ENCODE measurements at regions not wholly inside any gene's neighbourhood (a gene's known extent, or its start where the extent isn't known, plus 50 kb on each side); places are given as distances from the start of the nearest gene placed in this dataset.

- no peak overlapping the region for H3K4me3 ChIP-seq (ENCODE audit: severe bottlenecking)
- ATAC-seq (ENCODE audit: low read depth) (no peak), DNase-seq (ENCODE audit: low spot score) (no peak)
- H3K36me3 ChIP-seq (ENCODE audit: low read depth) = no peaks in the 10 kb centered on the region
- no peak overlapping the region for H3K27ac ChIP-seq (ENCODE audit: poor library complexity, severe bottlenecking)
- H3K27me3 ChIP-seq (ENCODE audit: insufficient read depth, poor library complexity, severe bottlenecking) = no peaks in the 10 kb centered on the region
- TF ChIP-seq, protein P1, sequence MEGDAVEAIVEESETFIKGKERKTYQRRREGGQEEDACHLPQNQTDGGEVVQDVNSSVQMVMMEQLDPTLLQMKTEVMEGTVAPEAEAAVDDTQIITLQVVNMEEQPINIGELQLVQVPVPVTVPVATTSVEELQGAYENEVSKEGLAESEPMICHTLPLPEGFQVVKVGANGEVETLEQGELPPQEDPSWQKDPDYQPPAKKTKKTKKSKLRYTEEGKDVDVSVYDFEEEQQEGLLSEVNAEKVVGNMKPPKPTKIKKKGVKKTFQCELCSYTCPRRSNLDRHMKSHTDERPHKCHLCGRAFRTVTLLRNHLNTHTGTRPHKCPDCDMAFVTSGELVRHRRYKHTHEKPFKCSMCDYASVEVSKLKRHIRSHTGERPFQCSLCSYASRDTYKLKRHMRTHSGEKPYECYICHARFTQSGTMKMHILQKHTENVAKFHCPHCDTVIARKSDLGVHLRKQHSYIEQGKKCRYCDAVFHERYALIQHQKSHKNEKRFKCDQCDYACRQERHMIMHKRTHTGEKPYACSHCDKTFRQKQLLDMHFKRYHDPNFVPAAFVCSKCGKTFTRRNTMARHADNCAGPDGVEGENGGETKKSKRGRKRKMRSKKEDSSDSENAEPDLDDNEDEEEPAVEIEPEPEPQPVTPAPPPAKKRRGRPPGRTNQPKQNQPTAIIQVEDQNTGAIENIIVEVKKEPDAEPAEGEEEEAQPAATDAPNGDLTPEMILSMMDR (IDR thresholded peaks at IDR 0.05; ENCODE audit: poor library complexity, severe bottlenecking) = no peak
- no peaks in the 10 kb centered on the region for H3K9me3 ChIP-seq (ENCODE audit: severe bottlenecking)
- H3K4me1 ChIP-seq (ENCODE audit: insufficient read depth, poor library complexity, severe bottlenecking) = peaks cover 4% of the 10 kb centered on the region
Measured at GRCh38 chr3:72462595-72463011, 385.6 kb downstream of the SHQ1 start.

DNA sequence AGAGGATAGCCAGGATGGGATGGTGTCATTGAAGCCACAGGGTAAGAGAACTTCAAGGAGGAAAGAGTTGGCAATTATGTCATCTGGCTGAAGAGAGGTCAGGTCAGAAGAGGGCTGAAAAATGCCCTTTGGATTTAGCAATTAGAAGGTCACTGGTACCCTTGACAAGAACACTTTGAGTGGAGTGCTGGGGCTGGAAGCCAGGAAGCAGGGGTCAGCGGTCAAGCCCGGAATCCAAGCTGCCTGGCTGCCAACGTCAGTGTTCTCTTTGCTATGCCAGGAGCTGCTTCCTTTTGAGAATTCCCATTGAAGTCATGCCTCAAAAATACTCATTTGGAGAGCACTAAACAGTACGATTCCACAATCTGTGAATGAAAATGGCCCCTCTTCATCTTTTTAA, 386.5 kb downstream of the SHQ1 start:
- Histone ChIP-seq H3K9me3 (ENCODE audit: severe bottlenecking) (no peaks in the 10 kb centered on the region), H3K4me1 (ENCODE audit: insufficient read depth, poor library complexity, severe bottlenecking) (peaks cover 4% of the 10 kb centered on the region), H3K4me3 (ENCODE audit: severe bottlenecking) (no peak overlapping the region), H3K36me3 (ENCODE audit: low read depth) (no peaks in the 10 kb centered on the region), H3K27ac (ENCODE audit: poor library complexity, severe bottlenecking) (no peak overlapping the region), H3K27me3 (ENCODE audit: insufficient read depth, poor library complexity, severe bottlenecking) (no peaks in the 10 kb centered on the region)
- DNase-seq (ENCODE audit: low spot score) = no peak
- TF ChIP-seq, protein P1 (IDR thresholded peaks at IDR 0.05; ENCODE audit: poor library complexity, severe bottlenecking) = no peak
- no peak for ATAC-seq (ENCODE audit: low read depth)

- Histone ChIP-seq H3K27ac (ENCODE audit: poor library complexity, severe bottlenecking) (no peak overlapping the region), H3K4me1 (ENCODE audit: insufficient read depth, poor library complexity, severe bottlenecking) (peaks cover 4% of the 10 kb centered on the region), H3K27me3 (ENCODE audit: insufficient read depth, poor library complexity, severe bottlenecking) (no peaks in the 10 kb centered on the region), H3K36me3 (ENCODE audit: low read depth) (no peaks in the 10 kb centered on the region), H3K9me3 (ENCODE audit: severe bottlenecking) (no peaks in the 10 kb centered on the region), H3K4me3 (ENCODE audit: severe bottlenecking) (no peak overlapping the region)
- TF ChIP-seq, protein P1 (IDR thresholded peaks at IDR 0.05; ENCODE audit: poor library complexity, severe bottlenecking) = no peak
- ATAC-seq (ENCODE audit: low read depth) (no peak), DNase-seq (ENCODE audit: low spot score) (no peak)
Measured at GRCh38 chr3:72460205-72461174, 387.8 kb downstream of the SHQ1 start.

DNA sequence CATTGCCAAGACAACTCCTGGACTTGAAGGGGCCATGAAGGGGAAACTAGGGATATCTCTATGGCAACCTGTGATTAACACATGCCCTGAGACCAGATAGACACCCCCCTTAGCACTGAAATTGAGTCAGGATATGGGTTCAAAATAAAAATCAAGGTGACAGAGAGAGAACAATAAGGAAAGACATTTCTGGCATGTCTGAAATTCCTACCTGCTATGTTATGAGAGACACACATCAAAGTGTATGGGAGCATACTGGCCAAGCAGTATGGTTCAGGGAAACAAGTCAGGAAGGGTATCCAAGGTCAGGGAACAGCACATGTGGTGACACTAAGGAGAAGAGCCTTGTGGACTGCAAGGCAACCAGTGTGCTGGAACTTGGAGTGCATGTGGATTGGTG, 388.7 kb downstream of the SHQ1 start:
- Histone ChIP-seq H3K36me3 (ENCODE audit: low read depth) (no peaks in the 10 kb centered on the region), H3K27me3 (ENCODE audit: insufficient read depth, poor library complexity, severe bottlenecking) (no peaks in the 10 kb centered on the region), H3K27ac (ENCODE audit: poor library complexity, severe bottlenecking) (no peak overlapping the region), H3K9me3 (ENCODE audit: severe bottlenecking) (no peaks in the 10 kb centered on the region), H3K4me3 (ENCODE audit: severe bottlenecking) (no peak overlapping the region), H3K4me1 (ENCODE audit: insufficient read depth, poor library complexity, severe bottlenecking) (peaks cover 4% of the 10 kb centered on the region)
- TF ChIP-seq, protein P1 (IDR thresholded peaks at IDR 0.05; ENCODE audit: poor library complexity, severe bottlenecking) = no peak
- DNase-seq (ENCODE audit: low spot score) (no peak), ATAC-seq (ENCODE audit: low read depth) (no peak)

DNA sequence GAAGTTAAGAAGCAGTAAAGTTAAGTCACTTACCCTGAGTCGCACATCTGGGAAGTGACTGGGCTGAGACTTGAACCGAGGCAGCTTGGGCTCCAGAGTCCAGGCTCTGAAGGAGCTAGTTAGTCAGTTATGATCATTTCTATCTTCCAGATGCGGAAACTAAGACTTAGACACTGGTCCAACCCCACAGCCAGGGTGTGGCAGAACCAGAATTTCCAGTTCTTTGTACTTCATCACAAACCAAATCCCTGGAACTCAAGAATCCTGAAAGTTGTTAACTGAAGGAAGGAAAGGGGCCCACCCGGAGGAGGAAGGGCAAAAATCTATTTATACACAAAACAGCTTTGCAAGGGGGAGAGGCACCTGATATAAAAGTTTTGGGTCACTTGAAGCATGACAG, 389.9 kb downstream of the SHQ1 start:
- no peaks in the 10 kb centered on the region for H3K27me3 ChIP-seq (ENCODE audit: insufficient read depth, poor library complexity, severe bottlenecking)
- DNase-seq (ENCODE audit: low spot score) (no peak), ATAC-seq (ENCODE audit: low read depth) (peak; percentile 58; the same call in 2 of the 3 replicates)
- H3K36me3 ChIP-seq (ENCODE audit: low read depth) = no peaks in the 10 kb centered on the region
- H3K4me3 ChIP-seq (ENCODE audit: severe bottlenecking) = no peak overlapping the region
- TF ChIP-seq, protein P1 (IDR thresholded peaks at IDR 0.05; ENCODE audit: poor library complexity, severe bottlenecking) = no peak
- H3K27ac ChIP-seq (ENCODE audit: poor library complexity, severe bottlenecking) = no peak overlapping the region
- no peaks in the 10 kb centered on the region for H3K9me3 ChIP-seq (ENCODE audit: severe bottlenecking)
- peaks cover 4% of the 10 kb centered on the region for H3K4me1 ChIP-seq (ENCODE audit: insufficient read depth, poor library complexity, severe bottlenecking)
